ENCODE measurements at regions not wholly inside any gene's neighbourhood (a gene's known extent, or its start where the extent isn't known, plus 50 kb on each side); places are given as distances from the start of the nearest gene placed in this dataset.

DNA sequence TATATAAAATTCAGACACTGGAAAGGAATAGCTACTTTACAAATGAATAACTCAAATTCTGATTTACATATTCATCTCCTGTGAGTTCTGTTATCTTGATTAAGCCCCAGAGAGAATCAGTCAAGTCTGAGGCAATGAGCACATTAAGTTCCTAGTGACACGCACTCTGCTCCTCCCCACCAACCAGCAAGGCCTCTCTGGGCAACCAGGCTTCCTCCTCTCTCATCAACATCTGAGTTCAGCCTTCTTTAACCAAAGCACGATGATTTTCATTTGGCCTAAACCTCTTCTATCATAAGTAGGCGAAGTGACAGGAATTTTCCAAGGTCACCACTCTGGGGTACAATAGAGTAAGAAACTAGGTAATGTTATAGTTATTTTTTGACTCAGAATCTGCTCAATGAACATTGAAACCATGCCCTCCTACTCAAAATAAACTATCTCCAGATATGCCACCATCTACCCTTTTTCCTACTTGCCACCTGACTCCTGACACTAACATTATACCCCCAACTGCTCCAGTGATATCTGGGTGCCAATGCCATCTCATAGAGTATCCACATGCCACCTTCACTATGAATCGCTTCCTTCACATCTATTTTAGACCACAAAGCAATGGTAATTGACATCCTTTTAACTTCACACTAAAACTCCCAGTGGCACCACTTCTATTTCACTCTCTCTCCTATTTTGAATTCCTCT, 114.8 kb downstream of the FAM76B start:
- no peaks in the 10 kb centered on the region for H3K36me3 ChIP-seq
- H3K4me3 ChIP-seq, result no peak overlapping the region
- H3K9me3 ChIP-seq, result no peaks in the 10 kb centered on the region
- no peaks in the 10 kb centered on the region for H3K27me3 ChIP-seq
- H3K27ac ChIP-seq, result peak overlapping the region in 1 of 4 donors; percentile 4
- TF ChIP-seq POLR2A (IDR thresholded peaks at IDR 0.05), result no peak
- TF ChIP-seq, protein P1, sequence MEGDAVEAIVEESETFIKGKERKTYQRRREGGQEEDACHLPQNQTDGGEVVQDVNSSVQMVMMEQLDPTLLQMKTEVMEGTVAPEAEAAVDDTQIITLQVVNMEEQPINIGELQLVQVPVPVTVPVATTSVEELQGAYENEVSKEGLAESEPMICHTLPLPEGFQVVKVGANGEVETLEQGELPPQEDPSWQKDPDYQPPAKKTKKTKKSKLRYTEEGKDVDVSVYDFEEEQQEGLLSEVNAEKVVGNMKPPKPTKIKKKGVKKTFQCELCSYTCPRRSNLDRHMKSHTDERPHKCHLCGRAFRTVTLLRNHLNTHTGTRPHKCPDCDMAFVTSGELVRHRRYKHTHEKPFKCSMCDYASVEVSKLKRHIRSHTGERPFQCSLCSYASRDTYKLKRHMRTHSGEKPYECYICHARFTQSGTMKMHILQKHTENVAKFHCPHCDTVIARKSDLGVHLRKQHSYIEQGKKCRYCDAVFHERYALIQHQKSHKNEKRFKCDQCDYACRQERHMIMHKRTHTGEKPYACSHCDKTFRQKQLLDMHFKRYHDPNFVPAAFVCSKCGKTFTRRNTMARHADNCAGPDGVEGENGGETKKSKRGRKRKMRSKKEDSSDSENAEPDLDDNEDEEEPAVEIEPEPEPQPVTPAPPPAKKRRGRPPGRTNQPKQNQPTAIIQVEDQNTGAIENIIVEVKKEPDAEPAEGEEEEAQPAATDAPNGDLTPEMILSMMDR (IDR thresholded peaks at IDR 0.05), result no peak
- peaks cover 0 to under 1% (median 0%) of the 10 kb centered on the region in 4 donors for H3K4me1 ChIP-seq
- no peak for DNase-seq

DNA sequence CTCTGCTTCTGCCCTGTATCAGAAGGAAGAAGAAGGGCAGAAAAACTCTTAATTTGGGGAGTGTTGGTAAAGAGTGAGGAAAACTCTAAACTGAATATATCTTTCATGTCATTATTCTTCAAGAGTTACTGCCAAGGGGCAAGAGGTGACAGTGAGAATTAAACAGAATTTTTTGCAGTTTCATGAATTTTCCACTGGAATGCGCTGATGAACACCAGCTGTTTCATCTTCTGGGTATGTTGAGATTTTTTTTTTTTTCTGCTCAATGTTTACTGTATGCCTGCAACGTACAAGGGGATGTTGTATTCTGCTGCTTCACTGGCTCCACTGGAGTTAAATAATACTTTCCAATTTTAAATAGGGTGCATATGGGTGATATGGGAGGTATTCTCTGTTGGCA, 117.8 kb downstream of the FAM76B start:
- no peak for TF ChIP-seq POLR2A (IDR thresholded peaks at IDR 0.05)
- TF ChIP-seq, protein P1 (IDR thresholded peaks at IDR 0.05), result no peak
- no peak for DNase-seq

GRCh38 chr11:95668131-95668530, 121.5 kb downstream of the FAM76B start:
- H3K9me3 ChIP-seq, result no peaks in the 10 kb centered on the region
- H3K27me3 ChIP-seq, result no peaks in the 10 kb centered on the region
- H3K4me3 ChIP-seq, result no peak overlapping the region
- no peaks in the 10 kb centered on the region for H3K4me1 ChIP-seq
- no peak for DNase-seq
- TF ChIP-seq POLR2A (IDR thresholded peaks at IDR 0.05), result no peak
- TF ChIP-seq, protein P1 (IDR thresholded peaks at IDR 0.05), result no peak
- H3K36me3 ChIP-seq, result no peaks in the 10 kb centered on the region
- no peak overlapping the region for H3K27ac ChIP-seq

More for the DNA sequence above, 117.8 kb downstream of the FAM76B start:
- Histone ChIP-seq H3K36me3 (no peaks in the 10 kb centered on the region), H3K27ac (no peak overlapping the region), H3K4me3 (no peak overlapping the region), H3K4me1 (no peaks in the 10 kb centered on the region), H3K9me3 (no peaks in the 10 kb centered on the region), H3K27me3 (no peaks in the 10 kb centered on the region)

- no peaks in the 10 kb centered on the region for H3K27me3 ChIP-seq
- no peaks in the 10 kb centered on the region for H3K9me3 ChIP-seq
- H3K27ac ChIP-seq, result no peak overlapping the region
- TF ChIP-seq, protein P1 (IDR thresholded peaks at IDR 0.05), result no peak
- TF ChIP-seq POLR2A (IDR thresholded peaks at IDR 0.05), result no peak
- no peaks in the 10 kb centered on the region for H3K36me3 ChIP-seq
- no peaks in the 10 kb centered on the region for H3K4me1 ChIP-seq
- no peak for DNase-seq
- H3K4me3 ChIP-seq, result no peak overlapping the region
Measured at GRCh38 chr11:95661162-95661561, 128.4 kb downstream of the FAM76B start.

DNA sequence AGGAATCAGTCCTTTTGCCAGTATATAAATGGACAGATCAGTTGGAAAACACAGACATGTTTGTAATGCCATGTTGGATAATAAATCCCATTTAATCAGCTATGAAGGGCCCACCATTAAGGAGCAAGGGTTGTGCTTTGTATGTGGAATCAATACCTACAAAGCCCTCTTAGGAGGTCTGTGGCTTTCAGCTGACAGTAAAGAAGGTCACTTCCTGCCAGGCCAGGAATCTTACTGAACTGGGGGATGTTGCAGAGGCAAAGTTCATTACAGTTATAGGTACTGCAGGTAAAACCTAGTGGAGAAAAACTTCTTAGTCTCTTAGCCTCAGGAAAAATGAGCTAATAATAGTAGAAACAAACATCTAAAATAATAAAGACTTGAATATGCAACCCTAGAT, 129.5 kb downstream of the FAM76B start:
- Histone ChIP-seq H3K36me3 (no peaks in the 10 kb centered on the region), H3K4me1 (no peaks in the 10 kb centered on the region), H3K4me3 (no peak overlapping the region), H3K27me3 (no peaks in the 10 kb centered on the region), H3K27ac (no peak overlapping the region), H3K9me3 (no peaks in the 10 kb centered on the region)
- TF ChIP-seq, protein P1 (IDR thresholded peaks at IDR 0.05), result no peak
- TF ChIP-seq POLR2A (IDR thresholded peaks at IDR 0.05), result no peak
- no peak for DNase-seq

Data from Peyer's patch (tissue), 4 donors.